Suprapubic skin (tissue), 3 donors: ENCODE measurements at regions not wholly inside any gene's neighbourhood (a gene's known extent, or its start where the extent isn't known, plus 50 kb on each side); places are given as distances from the start of the nearest gene placed in this dataset.
"Not testable (repeated sequence)": the region's sequence is repeated elsewhere in the genome, so short reads cannot be mapped to it uniquely, and the experiment has no call there.

ENCODE experiments used
- CTCF ChIP-seq, 2 donors: fragments of 200-600 bp in 1 of 2; fragments of 450-650 bp in 1 of 2; sonication (generic) in 1 of 2; IDR thresholded peaks; one replicate each; pipeline ENCODE4 v1.5.1; 2016 to 2019; ENCODE audit warnings: antibody characterized with exemption in 2 of 2, mild to moderate bottlenecking in 1 of 2, moderate library complexity in 1 of 2
- POLR2A ChIP-seq, 2 donors: fragments of 450-650 bp; IDR thresholded peaks; one replicate each; pipeline ENCODE4 v1.6.1; 2017; ENCODE audit warnings: antibody characterized with exemption in 2 of 2, mild to moderate bottlenecking in 2 of 2, moderate library complexity in 2 of 2

GRCh38 chr2:113328973-113329372 lies 50.3 kb upstream of the PAX8 start:
- not testable (repeated sequence) for TF ChIP-seq CTCF, POLR2A (IDR thresholded peaks at IDR 0.05)
